Glutamatergic neuron (in vitro differentiated cells): ENCODE measurements at regions not wholly inside any gene's neighbourhood (a gene's known extent, or its start where the extent isn't known, plus 50 kb on each side); places are given as distances from the start of the nearest gene placed in this dataset.

ENCODE experiments used
- DNase-seq: peaks from one replicate; pipeline ENCODE4 v3.0.0; 2022
- H3K27ac Mint-ChIP-seq: one replicate; pipeline ENCODE4 v1.8.0; 2020; ENCODE audit warnings: mild to moderate bottlenecking, mixed read lengths, inconsistent platforms; ENCODE audit not compliant: unreplicated experiment
- H3K27me3 Mint-ChIP-seq: one replicate; pipeline ENCODE4 v1.8.0; 2020; ENCODE audit warnings: mild to moderate bottlenecking, moderate library complexity, mixed read lengths, inconsistent platforms; ENCODE audit not compliant: unreplicated experiment
- H3K36me3 Mint-ChIP-seq: one replicate; pipeline ENCODE4 v1.8.0; 2020; ENCODE audit warnings: mild to moderate bottlenecking, mixed read lengths, inconsistent platforms; ENCODE audit not compliant: unreplicated experiment
- H3K4me1 Mint-ChIP-seq: one replicate; pipeline ENCODE4 v1.8.0; 2020; ENCODE audit warnings: mild to moderate bottlenecking, low read depth, mixed read lengths, inconsistent platforms; ENCODE audit not compliant: unreplicated experiment
- H3K4me3 Mint-ChIP-seq: one replicate; pipeline ENCODE4 v1.8.0; 2020; ENCODE audit warnings: mild to moderate bottlenecking, mixed read lengths, inconsistent platforms; ENCODE audit not compliant: unreplicated experiment
- H3K9me3 Mint-ChIP-seq: one replicate; pipeline ENCODE4 v1.8.0; 2020; ENCODE audit warnings: mild to moderate bottlenecking, moderate library complexity, mixed read lengths, inconsistent platforms; ENCODE audit not compliant: unreplicated experiment
- CTCF ChIP-seq: fragments of 200-600 bp; sonication (generic); IDR thresholded peaks from one replicate; pipeline ENCODE4 v1.5.0; 2021; ENCODE audit not compliant: partially characterized antibody, unreplicated experiment

- no peaks in the 10 kb centered on the region for H3K9me3 Mint-ChIP-seq
- H3K36me3 Mint-ChIP-seq = no peaks in the 10 kb centered on the region
- H3K4me1 Mint-ChIP-seq = no peaks in the 10 kb centered on the region
- no peak overlapping the region for H3K27ac Mint-ChIP-seq
- TF ChIP-seq CTCF = no peak
- peaks cover 2% of the 10 kb centered on the region for H3K27me3 Mint-ChIP-seq
- DNase-seq = no peak
- H3K4me3 Mint-ChIP-seq = no peak overlapping the region
Observed at GRCh38 chr10:44033008-44033407, 351.9 kb downstream of the CXCL12 start.

- Mint-ChIP-seq H3K36me3 (no peaks in the 10 kb centered on the region), H3K27me3 (peaks cover 2% of the 10 kb centered on the region), H3K27ac (no peak overlapping the region), H3K4me1 (no peaks in the 10 kb centered on the region), H3K9me3 (no peaks in the 10 kb centered on the region), H3K4me3 (no peak overlapping the region)
- no peak for TF ChIP-seq CTCF
- no peak for DNase-seq
Observed at GRCh38 chr10:44032216-44032615, 352.7 kb downstream of the CXCL12 start.

DNA sequence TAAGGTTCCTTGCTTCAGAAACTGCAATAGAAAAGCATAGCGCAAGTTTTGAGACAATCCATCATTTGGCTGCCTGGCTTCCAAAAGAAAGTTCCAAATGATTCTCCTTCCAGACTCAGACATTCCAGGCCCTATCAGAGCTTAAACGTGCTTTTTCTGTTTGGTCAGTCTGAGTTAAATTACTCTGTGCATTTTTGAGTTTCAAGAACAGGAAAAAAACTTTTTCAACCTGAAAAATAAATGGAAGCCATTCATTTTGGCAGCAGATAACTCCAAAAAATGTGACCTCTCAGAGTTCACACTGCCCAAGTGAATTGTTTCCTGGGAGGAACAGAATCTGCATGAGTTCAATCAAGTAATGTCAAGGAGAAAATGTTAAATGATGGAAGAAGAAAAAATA, 354.2 kb downstream of the CXCL12 start:
- no peak overlapping the region for H3K27ac Mint-ChIP-seq

DNA sequence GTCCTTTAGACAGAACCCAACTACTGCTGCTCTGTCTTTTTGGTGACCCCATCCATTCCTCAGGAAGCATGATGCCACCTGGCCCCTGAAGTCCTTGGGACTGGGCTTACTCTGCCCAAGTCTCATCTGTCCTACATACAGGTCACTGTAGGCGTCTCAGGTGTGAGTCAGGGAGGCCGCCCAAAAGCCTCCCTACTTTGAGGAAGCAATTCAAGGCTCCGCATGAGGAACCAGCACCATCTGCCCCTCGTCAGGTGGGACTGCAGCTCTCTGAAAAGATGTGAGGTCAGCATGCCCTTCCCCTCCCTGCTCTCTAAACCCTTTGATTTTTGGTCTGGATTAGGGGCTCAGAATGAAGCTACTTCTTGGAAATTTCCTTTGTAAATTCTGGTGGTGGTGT, 354.8 kb downstream of the CXCL12 start:
- Mint-ChIP-seq H3K9me3 (no peaks in the 10 kb centered on the region), H3K27ac (no peak overlapping the region), H3K27me3 (peaks cover 2% of the 10 kb centered on the region), H3K36me3 (no peaks in the 10 kb centered on the region), H3K4me3 (no peak overlapping the region), H3K4me1 (peaks cover 5% of the 10 kb centered on the region)
- TF ChIP-seq CTCF = no peak
- DNase-seq = no peak

More for the DNA sequence above, 354.2 kb downstream of the CXCL12 start:
- TF ChIP-seq CTCF = no peak
- peaks cover 3% of the 10 kb centered on the region for H3K4me1 Mint-ChIP-seq
- H3K4me3 Mint-ChIP-seq = no peak overlapping the region
- no peaks in the 10 kb centered on the region for H3K36me3 Mint-ChIP-seq
- peaks cover 2% of the 10 kb centered on the region for H3K27me3 Mint-ChIP-seq
- no peaks in the 10 kb centered on the region for H3K9me3 Mint-ChIP-seq
- no peak for DNase-seq

DNA sequence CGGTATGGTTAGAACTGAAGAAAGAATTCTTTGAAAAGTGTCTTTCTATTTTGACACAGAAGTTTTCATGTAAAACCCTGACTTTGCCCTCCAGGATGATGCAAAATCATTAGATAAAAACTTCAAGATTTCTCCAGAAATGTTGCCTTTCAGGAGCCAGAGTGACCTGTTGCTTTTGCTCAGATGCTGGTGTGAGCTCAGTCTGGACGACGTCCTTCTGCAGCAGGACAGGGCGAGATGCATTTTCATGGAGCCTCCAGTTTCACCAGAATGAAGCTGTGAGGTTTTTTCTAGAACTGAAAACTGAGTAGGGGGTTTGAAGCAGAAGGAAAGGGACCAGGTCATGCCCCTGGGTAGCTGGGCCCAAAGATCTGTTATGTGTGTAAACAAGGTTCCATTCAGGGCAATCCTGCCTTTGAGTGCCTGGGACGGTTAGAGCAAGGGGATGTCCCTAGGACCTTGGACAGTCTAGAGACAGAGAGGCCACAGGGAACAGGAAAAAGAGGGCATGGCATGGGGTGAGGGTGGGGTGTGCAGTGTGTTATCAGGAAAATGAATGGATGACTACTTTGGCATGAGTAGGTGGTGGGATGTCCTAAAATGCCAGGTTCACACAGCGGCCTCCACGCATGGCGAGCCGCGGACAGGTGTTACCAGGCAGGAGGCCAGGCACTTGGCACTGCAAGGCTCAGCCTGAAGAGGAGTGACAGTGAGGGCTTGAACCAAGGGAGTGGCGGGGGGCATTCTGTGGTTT, 356.3 kb downstream of the CXCL12 start:
- DNase-seq = no peak
- Mint-ChIP-seq H3K4me3 (no peak overlapping the region), H3K9me3 (no peaks in the 10 kb centered on the region), H3K27me3 (peaks cover 2% of the 10 kb centered on the region), H3K4me1 (peaks cover 5% of the 10 kb centered on the region), H3K27ac (no peak overlapping the region), H3K36me3 (no peaks in the 10 kb centered on the region)
- no peak for TF ChIP-seq CTCF
